ENCODE measurements at regions not wholly inside any gene's neighbourhood (a gene's known extent, or its start where the extent isn't known, plus 50 kb on each side); places are given as distances from the start of the nearest gene placed in this dataset.
"Not testable (repeated sequence)": the region's sequence is repeated elsewhere in the genome, so short reads cannot be mapped to it uniquely, and the experiment has no call there.

DNA sequence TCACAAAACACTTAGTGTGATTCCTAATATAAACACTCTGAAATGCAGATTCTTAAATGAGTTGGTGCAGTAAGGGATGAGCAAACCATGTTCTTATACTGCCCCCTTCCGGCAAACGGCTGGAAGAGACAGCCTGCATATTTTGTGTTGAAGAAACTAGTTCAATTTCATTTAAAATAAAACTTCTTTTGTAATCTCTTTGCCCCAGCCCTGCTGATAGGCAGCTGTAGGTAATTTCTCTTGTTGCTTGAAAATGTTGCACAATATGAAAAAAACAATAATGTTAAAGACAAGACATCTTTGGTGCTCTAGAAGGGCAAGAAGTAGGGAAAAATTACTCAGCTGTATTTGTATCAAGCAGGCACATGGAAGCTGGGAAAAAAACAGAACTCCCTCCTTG, 89.7 kb upstream of the CCNG1 start:
- H2AFZ ChIP-seq (ENCODE audit: low read depth, low read length), result no peak overlapping the region
- no peak overlapping the region for H3K4me2 ChIP-seq (ENCODE audit: low read length, poor library complexity, severe bottlenecking)
- H3K79me1 ChIP-seq (replicated peaks; ENCODE audit: low read length, poor library complexity, severe bottlenecking), result no peaks in the 10 kb centered on the region
- H3K27me3 ChIP-seq (ENCODE audit: control insufficient read depth in 1 of 2, insufficient read depth in 1 of 2, low read length in 2 of 2), result peaks cover 0 to 10% of the 10 kb centered on the region in 2 experiments
- H2BK5ac ChIP-seq (ENCODE audit: low read depth, low read length, poor library complexity, severe bottlenecking), result no peak overlapping the region
- no peak overlapping the region for H3K23ac ChIP-seq (ENCODE audit: low read length in 2 of 2)
- H2BK120ac ChIP-seq (ENCODE audit: low read depth, low read length), result no peak overlapping the region
- no peak overlapping the region for H3K4ac ChIP-seq (ENCODE audit: low read depth in 1 of 2, low read length in 2 of 2)
- H3K18ac ChIP-seq (ENCODE audit: low read depth in 1 of 2, low read length in 2 of 2), result no peak overlapping the region
- H2BK15ac ChIP-seq (ENCODE audit: low read depth, poor library complexity, severe bottlenecking), result no peak overlapping the region
- no peak overlapping the region for H3K4me3 ChIP-seq (ENCODE audit: insufficient read depth in 1 of 2, low read depth in 1 of 2, low read length in 2 of 2)
- H3K4me1 ChIP-seq (ENCODE audit: control insufficient read depth, insufficient read depth, low read depth, low read length), result no peaks in the 10 kb centered on the region
- no peak overlapping the region for H3K14ac ChIP-seq (ENCODE audit: low read length in 2 of 2)
- no peak overlapping the region for H2BK12ac ChIP-seq (ENCODE audit: low read length in 2 of 2)
- no peak overlapping the region for H2AK5ac ChIP-seq (ENCODE audit: low read length, severe bottlenecking)
- H3K9me3 ChIP-seq (ENCODE audit: control insufficient read depth, low read length), result no peaks in the 10 kb centered on the region
- H3K9ac ChIP-seq (ENCODE audit: low read length), result no peak overlapping the region
- H3K36me3 ChIP-seq (ENCODE audit: control insufficient read depth in 1 of 2, insufficient read depth in 2 of 2, low read depth in 1 of 2, low read length in 2 of 2), result no peaks in the 10 kb centered on the region
- H4K8ac ChIP-seq (ENCODE audit: low read length), result no peak overlapping the region
- H3K27ac ChIP-seq (ENCODE audit: low read length, poor library complexity, severe bottlenecking), result no peak overlapping the region
- peak; percentile 60 for DNase-seq
- no peak overlapping the region for H4K91ac ChIP-seq (ENCODE audit: low read length)
- no CpG with 5 or more reads among the region's 2 CpGs for WGBS

DNA sequence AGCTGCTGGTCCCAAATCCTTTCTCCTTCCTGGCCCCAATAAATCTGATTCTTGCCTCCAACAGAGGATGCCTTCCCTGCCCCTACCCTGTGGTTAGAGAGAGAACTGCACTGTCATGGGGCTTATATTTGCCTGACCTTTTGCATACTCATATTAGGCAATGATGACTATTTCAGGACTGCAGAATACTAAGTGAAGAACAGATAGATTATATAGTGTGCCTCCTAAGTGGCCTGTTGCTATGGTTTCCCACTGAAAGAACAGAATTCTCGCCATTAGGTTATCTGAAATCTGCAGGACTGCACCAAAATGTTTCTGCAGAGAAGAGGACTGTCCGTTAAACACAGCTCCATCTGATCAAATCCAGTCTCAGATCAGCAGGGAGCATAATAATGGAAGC, 87.3 kb upstream of the CCNG1 start:
- H3K4me2 ChIP-seq (ENCODE audit: low read length, poor library complexity, severe bottlenecking), result no peak overlapping the region
- H3K4ac ChIP-seq (ENCODE audit: low read depth in 1 of 2, low read length in 2 of 2), result no peak overlapping the region
- no peak overlapping the region for H2BK120ac ChIP-seq (ENCODE audit: low read depth, low read length)
- DNase-seq, result peak; percentile 24
- H3K9ac ChIP-seq (ENCODE audit: low read length), result no peak overlapping the region
- H4K91ac ChIP-seq (ENCODE audit: low read length), result no peak overlapping the region
- no peak overlapping the region for H2BK15ac ChIP-seq (ENCODE audit: low read depth, poor library complexity, severe bottlenecking)
- H4K8ac ChIP-seq (ENCODE audit: low read length), result no peak overlapping the region
- no peaks in the 10 kb centered on the region for H3K79me1 ChIP-seq (replicated peaks; ENCODE audit: low read length, poor library complexity, severe bottlenecking)
- H3K14ac ChIP-seq (ENCODE audit: low read length in 2 of 2), result no peak overlapping the region
- no peak overlapping the region for H3K23ac ChIP-seq (ENCODE audit: low read length in 2 of 2)
- 38% methylated on average over 2 of the region's 2 CpGs for WGBS
- peaks cover 0 to 10% of the 10 kb centered on the region in 2 experiments for H3K27me3 ChIP-seq (ENCODE audit: control insufficient read depth in 1 of 2, insufficient read depth in 1 of 2, low read length in 2 of 2)
- H2AFZ ChIP-seq (ENCODE audit: low read depth, low read length), result no peak overlapping the region
- no peak overlapping the region for H2AK5ac ChIP-seq (ENCODE audit: low read length, severe bottlenecking)
- H2BK5ac ChIP-seq (ENCODE audit: low read depth, low read length, poor library complexity, severe bottlenecking), result no peak overlapping the region
- H2BK12ac ChIP-seq (ENCODE audit: low read length in 2 of 2), result no peak overlapping the region
- H3K36me3 ChIP-seq (ENCODE audit: control insufficient read depth in 1 of 2, insufficient read depth in 2 of 2, low read depth in 1 of 2, low read length in 2 of 2), result no peaks in the 10 kb centered on the region
- no peaks in the 10 kb centered on the region for H3K4me1 ChIP-seq (ENCODE audit: control insufficient read depth, insufficient read depth, low read depth, low read length)
- no peak overlapping the region for H3K27ac ChIP-seq (ENCODE audit: low read length, poor library complexity, severe bottlenecking)
- H3K18ac ChIP-seq (ENCODE audit: low read depth in 1 of 2, low read length in 2 of 2), result no peak overlapping the region
- no peaks in the 10 kb centered on the region for H3K9me3 ChIP-seq (ENCODE audit: control insufficient read depth, low read length)
- no peak overlapping the region for H3K4me3 ChIP-seq (ENCODE audit: insufficient read depth in 1 of 2, low read depth in 1 of 2, low read length in 2 of 2)

DNA sequence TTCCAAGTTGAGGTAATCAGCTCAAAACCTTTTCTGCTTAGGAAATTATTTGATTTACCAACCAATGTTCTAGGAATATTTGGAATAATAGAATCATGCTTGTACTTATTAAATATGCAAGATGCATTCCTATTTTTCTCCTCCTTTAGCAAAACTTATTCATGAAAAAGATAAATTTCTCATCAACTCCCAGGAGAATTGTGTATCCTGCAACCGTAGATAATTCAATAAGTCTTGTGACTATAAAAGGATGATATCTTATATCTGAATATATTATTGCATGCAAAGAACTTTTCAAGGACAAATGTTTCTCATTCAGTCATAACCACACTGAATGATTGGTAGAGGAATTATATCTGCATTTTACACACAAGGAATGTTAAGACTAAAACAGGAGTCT, 84.9 kb upstream of the CCNG1 start:
- Histone ChIP-seq H4K8ac (ENCODE audit: low read length) (no peak overlapping the region), H3K27ac (ENCODE audit: low read length, poor library complexity, severe bottlenecking) (no peak overlapping the region), H3K9ac (ENCODE audit: low read length) (no peak overlapping the region), H2BK12ac (ENCODE audit: low read length in 2 of 2) (no peak overlapping the region), H3K36me3 (ENCODE audit: control insufficient read depth in 1 of 2, insufficient read depth in 2 of 2, low read depth in 1 of 2, low read length in 2 of 2) (no peaks in the 10 kb centered on the region), H2AK5ac (ENCODE audit: low read length, severe bottlenecking) (no peak overlapping the region), H3K23ac (ENCODE audit: low read length in 2 of 2) (no peak overlapping the region), H3K4me3 (ENCODE audit: insufficient read depth in 1 of 2, low read depth in 1 of 2, low read length in 2 of 2) (no peak overlapping the region), H3K9me3 (ENCODE audit: control insufficient read depth, low read length) (no peaks in the 10 kb centered on the region), H3K4me2 (ENCODE audit: low read length, poor library complexity, severe bottlenecking) (no peak overlapping the region), H2AFZ (ENCODE audit: low read depth, low read length) (no peak overlapping the region), H2BK5ac (ENCODE audit: low read depth, low read length, poor library complexity, severe bottlenecking) (no peak overlapping the region), H2BK15ac (ENCODE audit: low read depth, poor library complexity, severe bottlenecking) (no peak overlapping the region), H3K79me1 (replicated peaks; ENCODE audit: low read length, poor library complexity, severe bottlenecking) (no peaks in the 10 kb centered on the region), H2BK120ac (ENCODE audit: low read depth, low read length) (no peak overlapping the region), H3K18ac (ENCODE audit: low read depth in 1 of 2, low read length in 2 of 2) (no peak overlapping the region), H3K14ac (ENCODE audit: low read length in 2 of 2) (no peak overlapping the region), H3K4ac (ENCODE audit: low read depth in 1 of 2, low read length in 2 of 2) (no peak overlapping the region), H4K91ac (ENCODE audit: low read length) (no peak overlapping the region), H3K4me1 (ENCODE audit: control insufficient read depth, insufficient read depth, low read depth, low read length) (no peaks in the 10 kb centered on the region), H3K27me3 (ENCODE audit: control insufficient read depth in 1 of 2, insufficient read depth in 1 of 2, low read length in 2 of 2) (peaks cover 3 to 10% of the 10 kb centered on the region in 2 experiments)
- DNase-seq, result no peak
- WGBS, result no CpG with 5 or more reads among the region's 1 CpG

DNA sequence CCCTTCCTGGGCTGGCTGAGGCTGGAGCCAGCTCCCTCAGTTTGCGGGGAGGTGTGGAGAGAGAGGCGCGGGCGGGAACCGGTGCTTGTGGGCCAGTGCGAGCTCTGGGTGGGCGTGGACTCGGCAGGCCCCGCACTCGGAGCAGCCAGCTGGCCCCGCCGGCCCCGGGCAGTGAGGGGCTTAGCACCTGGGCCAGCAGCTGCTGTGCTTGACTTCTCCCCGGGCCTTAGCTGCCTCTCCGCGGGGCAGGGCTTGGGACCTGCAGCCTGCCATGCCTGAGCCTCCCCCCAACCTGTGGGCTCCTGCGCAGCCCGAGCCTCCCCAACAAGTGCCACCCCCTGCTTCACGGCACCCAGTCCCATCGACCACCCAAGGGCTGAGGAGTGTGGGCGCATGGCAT, 81.6 kb upstream of the CCNG1 start:
- H3K4me3 ChIP-seq (ENCODE audit: insufficient read depth in 1 of 2, low read depth in 1 of 2, low read length in 2 of 2); H4K91ac ChIP-seq (ENCODE audit: low read length); H3K9ac ChIP-seq (ENCODE audit: low read length); H3K14ac ChIP-seq (ENCODE audit: low read length in 2 of 2); H2BK5ac ChIP-seq (ENCODE audit: low read depth, low read length, poor library complexity, severe bottlenecking); H3K27me3 ChIP-seq (ENCODE audit: control insufficient read depth in 1 of 2, insufficient read depth in 1 of 2, low read length in 2 of 2); H2BK12ac ChIP-seq (ENCODE audit: low read length in 2 of 2); H4K8ac ChIP-seq (ENCODE audit: low read length); H3K27ac ChIP-seq (ENCODE audit: low read length, poor library complexity, severe bottlenecking); DNase-seq; H3K4me2 ChIP-seq (ENCODE audit: low read length, poor library complexity, severe bottlenecking); H3K36me3 ChIP-seq (ENCODE audit: control insufficient read depth in 1 of 2, insufficient read depth in 2 of 2, low read depth in 1 of 2, low read length in 2 of 2); H3K9me3 ChIP-seq (ENCODE audit: control insufficient read depth, low read length); H3K4ac ChIP-seq (ENCODE audit: low read depth in 1 of 2, low read length in 2 of 2); H2BK120ac ChIP-seq (ENCODE audit: low read depth, low read length); H3K4me1 ChIP-seq (ENCODE audit: control insufficient read depth, insufficient read depth, low read depth, low read length); H2AFZ ChIP-seq (ENCODE audit: low read depth, low read length); H3K79me1 ChIP-seq (replicated peaks; ENCODE audit: low read length, poor library complexity, severe bottlenecking); H2AK5ac ChIP-seq (ENCODE audit: low read length, severe bottlenecking); H3K23ac ChIP-seq (ENCODE audit: low read length in 2 of 2); H3K18ac ChIP-seq (ENCODE audit: low read depth in 1 of 2, low read length in 2 of 2); H2BK15ac ChIP-seq (ENCODE audit: low read depth, poor library complexity, severe bottlenecking): not testable (repeated sequence)
- WGBS, result 91% methylated on average over 21 of the region's 21 CpGs
